ENCODE measurements at regions not wholly inside any gene's neighbourhood (a gene's known extent, or its start where the extent isn't known, plus 50 kb on each side); places are given as distances from the start of the nearest gene placed in this dataset.

- no peak overlapping the region for H2AFZ ChIP-seq (ENCODE audit: low read depth)
- TF ChIP-seq SIN3A (IDR thresholded peaks at IDR 0.05; ENCODE audit: borderline replicate concordance, low read depth, low read length): no peak
- no peak for TF ChIP-seq RAD21 (IDR thresholded peaks at IDR 0.05; ENCODE audit: low read length)
- TF ChIP-seq REST (IDR thresholded peaks at IDR 0.05; ENCODE audit: low read depth, low read length): no peak
- TF ChIP-seq, protein P1, sequence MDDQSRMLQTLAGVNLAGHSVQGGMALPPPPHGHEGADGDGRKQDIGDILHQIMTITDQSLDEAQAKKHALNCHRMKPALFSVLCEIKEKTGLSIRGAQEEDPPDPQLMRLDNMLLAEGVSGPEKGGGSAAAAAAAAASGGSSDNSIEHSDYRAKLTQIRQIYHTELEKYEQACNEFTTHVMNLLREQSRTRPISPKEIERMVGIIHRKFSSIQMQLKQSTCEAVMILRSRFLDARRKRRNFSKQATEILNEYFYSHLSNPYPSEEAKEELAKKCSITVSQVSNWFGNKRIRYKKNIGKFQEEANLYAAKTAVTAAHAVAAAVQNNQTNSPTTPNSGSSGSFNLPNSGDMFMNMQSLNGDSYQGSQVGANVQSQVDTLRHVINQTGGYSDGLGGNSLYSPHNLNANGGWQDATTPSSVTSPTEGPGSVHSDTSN (IDR thresholded peaks at IDR 0.05): no peak
- TF ChIP-seq RCOR1 (IDR thresholded peaks at IDR 0.05; ENCODE audit: low read length): no peak
- no peak for TF ChIP-seq GABPA (IDR thresholded peaks at IDR 0.05; ENCODE audit: low read depth)
- TF ChIP-seq, protein P2, sequence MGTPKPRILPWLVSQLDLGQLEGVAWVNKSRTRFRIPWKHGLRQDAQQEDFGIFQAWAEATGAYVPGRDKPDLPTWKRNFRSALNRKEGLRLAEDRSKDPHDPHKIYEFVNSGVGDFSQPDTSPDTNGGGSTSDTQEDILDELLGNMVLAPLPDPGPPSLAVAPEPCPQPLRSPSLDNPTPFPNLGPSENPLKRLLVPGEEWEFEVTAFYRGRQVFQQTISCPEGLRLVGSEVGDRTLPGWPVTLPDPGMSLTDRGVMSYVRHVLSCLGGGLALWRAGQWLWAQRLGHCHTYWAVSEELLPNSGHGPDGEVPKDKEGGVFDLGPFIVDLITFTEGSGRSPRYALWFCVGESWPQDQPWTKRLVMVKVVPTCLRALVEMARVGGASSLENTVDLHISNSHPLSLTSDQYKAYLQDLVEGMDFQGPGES (IDR thresholded peaks at IDR 0.05; ENCODE audit: low read depth, low read length): no peak
- no peak for TF ChIP-seq GATA2 (CRISPR knock-in tag; IDR thresholded peaks at IDR 0.05)
- no peak for TF ChIP-seq NRF1 (IDR thresholded peaks at IDR 0.05; ENCODE audit: low read depth, low read length)
- TF ChIP-seq ELF1 (IDR thresholded peaks at IDR 0.05): no peak
- TF ChIP-seq MXI1 (IDR thresholded peaks at IDR 0.05; ENCODE audit: low read depth, low read length): no peak
- no peak for TF ChIP-seq USF1 (IDR thresholded peaks at IDR 0.05; ENCODE audit: borderline replicate concordance, low read depth)
- no peak for TF ChIP-seq RXRA (IDR thresholded peaks at IDR 0.05; ENCODE audit: borderline replicate concordance, low read depth)
- no peak for TF ChIP-seq CHD2 (IDR thresholded peaks at IDR 0.05; ENCODE audit: low read length, partially characterized antibody)
- no peak overlapping the region for H3K4me3 ChIP-seq (ENCODE audit: low read depth in 2 of 2, low read length in 1 of 2)
- no peaks in the 10 kb centered on the region for H3K9me2 ChIP-seq
- ChIA-PET POLR2A (no interaction called here), CTCF (interaction anchor here (1.3 to 1.5 kb wide), 2 partner anchors 71 to 314 kb away, joined by 3 to 4 read pairs; no protein-coding TSS in a partner anchor)
- no peaks in the 10 kb centered on the region for H3K4me1 ChIP-seq (ENCODE audit: control insufficient read depth in 1 of 2, insufficient read depth in 2 of 2, low read depth in 1 of 2, low read length in 1 of 2)
- H3K79me2 ChIP-seq (ENCODE audit: insufficient read depth): no peaks in the 10 kb centered on the region
- no peaks in the 10 kb centered on the region for H4K20me1 ChIP-seq (ENCODE audit: insufficient read depth)
- no peak overlapping the region for H3K9ac ChIP-seq
- no peak overlapping the region for H3K27ac ChIP-seq (ENCODE audit: low read depth in 2 of 2, low read length in 1 of 2)
- WGBS (ENCODE audit: low lambda C conversion rate): 0% methylated on average over 1 of the region's 1 CpG
- no peaks in the 10 kb centered on the region for H3K36me3 ChIP-seq (replicated peaks in 1 of 2; ENCODE audit: control insufficient read depth in 1 of 2, insufficient read depth in 2 of 2, low read length in 1 of 2)
- no peaks in the 10 kb centered on the region for H3F3A ChIP-seq (replicated peaks; ENCODE audit: insufficient read depth)
- no peak for DNase-seq
- no peak overlapping the region for H3K4me2 ChIP-seq
- H3K9me3 ChIP-seq: no peaks in the 10 kb centered on the region
- H3K27me3 ChIP-seq (ENCODE audit: insufficient read depth): no peaks in the 10 kb centered on the region
Measured at GRCh38 chr4:77286906-77287305, 129.9 kb downstream of the CCNG2 start.

Measured in SK-N-SH (cell line).